GM19467 (cell line): ENCODE measurements at regions not wholly inside any gene's neighbourhood (a gene's known extent, or its start where the extent isn't known, plus 50 kb on each side); places are given as distances from the start of the nearest gene placed in this dataset.
"Not testable (repeated sequence)": the region's sequence is repeated elsewhere in the genome, so short reads cannot be mapped to it uniquely, and the experiment has no call there.

Experiments used
- ATAC-seq: cut with Tn5 transposase; IDR thresholded peaks from one replicate; pipeline ENCODE4 v1.9.1; 2021; ENCODE audit warnings: mild to moderate bottlenecking, moderate library complexity; ENCODE audit not compliant: unreplicated experiment

- not testable (repeated sequence) for ATAC-seq
These were observed 1062.6 kb downstream of the TDRD15 start for GRCh38 chr2:22186261-22186828.

GRCh38 chr2:22189893-22190480 is 1066.2 kb downstream of the TDRD15 start:
- no peak for ATAC-seq

GRCh38 chr2:22194218-22194617 is 1070.5 kb downstream of the TDRD15 start:
- no peak for ATAC-seq

GRCh38 chr2:22196806-22197205 is 1073.0 kb downstream of the TDRD15 start:
- no peak for ATAC-seq

GRCh38 chr2:22198381-22199283 is 1074.9 kb downstream of the TDRD15 start:
- ATAC-seq, result no peak

- ATAC-seq, result no peak
These were observed 1076.2 kb downstream of the TDRD15 start for GRCh38 chr2:22199994-22200393.

GRCh38 chr2:22209545-22209944 is 1085.8 kb downstream of the TDRD15 start:
- ATAC-seq, result no peak

- ATAC-seq, result no peak
These were observed 1089.5 kb downstream of the TDRD15 start for GRCh38 chr2:22213237-22213636.

- ATAC-seq, result no peak
These were observed 1091.7 kb downstream of the TDRD15 start for GRCh38 chr2:22215517-22215916.

- no peak for ATAC-seq
These were observed 1094.1 kb downstream of the TDRD15 start for GRCh38 chr2:22217881-22218280.

GRCh38 chr2:22221006-22221405 is 1097.2 kb downstream of the TDRD15 start:
- no peak for ATAC-seq

GRCh38 chr2:22238967-22239366 is 1115.2 kb downstream of the TDRD15 start:
- ATAC-seq, result no peak

GRCh38 chr2:22247466-22247865 is 1123.7 kb downstream of the TDRD15 start:
- no peak for ATAC-seq

GRCh38 chr2:22248851-22249250 is 1125.1 kb downstream of the TDRD15 start:
- no peak for ATAC-seq

- no peak for ATAC-seq
These were observed 1129.4 kb downstream of the TDRD15 start for GRCh38 chr2:22253171-22253570.

- ATAC-seq, result no peak
These were observed 1123.8 kb upstream of the KLHL29 start for GRCh38 chr2:22261165-22261564.

GRCh38 chr2:22270341-22270740 is 1114.6 kb upstream of the KLHL29 start:
- no peak for ATAC-seq

GRCh38 chr2:22273853-22274252 is 1111.1 kb upstream of the KLHL29 start:
- no peak for ATAC-seq

- no peak for ATAC-seq
These were observed 1110.3 kb upstream of the KLHL29 start for GRCh38 chr2:22274661-22275060.

- peak; percentile 59 for ATAC-seq
These were observed 1108.3 kb upstream of the KLHL29 start for GRCh38 chr2:22276696-22277095.

- no peak for ATAC-seq
These were observed 1105.4 kb upstream of the KLHL29 start for GRCh38 chr2:22279541-22279940.

GRCh38 chr2:22281033-22281432 is 1103.9 kb upstream of the KLHL29 start:
- ATAC-seq, result no peak
